GM21515 (cell line): ENCODE measurements at regions not wholly inside any gene's neighbourhood (a gene's known extent, or its start where the extent isn't known, plus 50 kb on each side); places are given as distances from the start of the nearest gene placed in this dataset.
A peak's percentile ranks its signal among the peaks of the same experiment; 100 is the strongest.

Source experiments
- ATAC-seq: cut with Tn5 transposase; IDR thresholded peaks from one replicate; pipeline ENCODE4 v1.9.1; 2021; ENCODE audit not compliant: unreplicated experiment

DNA sequence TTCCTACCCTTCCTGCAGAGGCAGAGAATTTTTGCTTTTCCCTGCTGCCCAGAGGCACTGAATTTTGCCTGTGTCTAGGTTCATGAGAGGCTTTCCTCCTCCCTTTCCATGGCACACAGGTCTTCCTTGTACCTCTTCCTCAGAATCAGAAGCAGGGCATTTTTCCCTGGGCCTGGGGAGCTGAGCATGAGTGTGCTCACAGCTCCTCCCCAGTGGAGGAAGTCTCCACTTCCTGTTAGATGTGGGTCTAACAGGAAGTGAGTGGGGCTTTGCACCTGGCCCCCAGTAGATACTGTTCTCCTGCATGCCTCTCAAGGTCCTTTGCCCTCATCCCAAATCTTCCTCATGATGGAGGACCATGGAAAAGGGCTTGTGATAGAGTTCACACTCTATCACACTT, 297.2 kb upstream of the FIGN start:
- ATAC-seq = no peak

DNA sequence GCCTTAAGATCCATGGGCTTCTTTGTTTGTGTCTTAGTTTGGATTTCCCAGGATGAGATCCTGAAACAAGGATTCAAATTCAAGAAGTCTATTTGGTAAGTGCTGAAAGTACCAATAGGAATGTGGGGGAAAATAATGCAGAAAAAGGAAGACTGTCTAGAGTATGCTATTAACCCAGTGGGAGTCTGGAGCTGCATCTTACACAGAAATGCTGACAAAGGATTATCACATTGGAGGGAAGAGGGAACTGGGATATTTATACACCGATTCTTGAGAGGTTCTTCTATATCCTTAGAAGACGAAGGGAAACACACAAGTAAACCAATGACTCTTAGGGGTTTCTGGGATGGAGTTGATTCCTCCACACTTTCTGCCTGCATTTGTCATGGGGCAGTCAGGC, 294.8 kb upstream of the FIGN start:
- no peak for ATAC-seq

GRCh38 chr2:164028814-164029534, 293.2 kb upstream of the FIGN start:
- no peak for ATAC-seq

DNA sequence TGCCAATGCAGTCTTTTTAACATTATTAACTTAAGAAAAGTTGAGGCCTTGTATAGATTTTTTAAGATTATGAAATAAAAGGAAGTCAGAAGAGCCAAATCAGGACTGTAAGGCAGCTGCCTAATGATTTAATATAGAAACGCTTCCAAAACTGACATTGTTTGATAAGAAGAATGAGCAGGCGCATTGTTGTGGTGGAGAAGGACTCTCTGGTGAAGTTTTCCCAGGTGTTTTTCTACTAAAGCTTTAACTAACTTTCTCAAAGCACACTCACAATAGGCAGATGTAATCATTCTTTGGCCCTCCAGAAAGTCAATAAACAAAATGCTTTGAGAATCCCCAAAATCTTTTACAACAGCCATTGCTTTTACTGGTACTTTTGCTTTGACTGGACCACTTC, 288.6 kb upstream of the FIGN start:
- ATAC-seq = no peak

DNA sequence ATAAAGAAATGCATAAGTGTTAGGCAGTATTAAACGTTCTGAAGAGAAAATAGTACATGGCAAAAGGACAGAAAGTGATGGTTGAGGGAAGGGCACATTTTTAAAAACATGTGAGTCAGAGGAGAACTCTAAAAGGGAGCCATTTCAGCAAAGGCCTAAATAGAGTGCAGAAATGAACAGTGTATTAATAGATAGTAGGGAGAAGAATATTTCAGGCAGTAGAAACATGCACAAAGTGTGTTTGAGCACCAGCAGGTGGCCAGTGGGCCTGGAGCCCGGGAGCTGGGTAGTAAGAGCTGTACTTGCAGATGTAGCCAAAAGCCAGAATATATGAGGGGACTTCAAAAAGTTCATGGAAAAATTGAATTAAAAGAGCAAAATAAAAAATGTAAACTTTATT, 288.1 kb upstream of the FIGN start:
- no peak for ATAC-seq

DNA sequence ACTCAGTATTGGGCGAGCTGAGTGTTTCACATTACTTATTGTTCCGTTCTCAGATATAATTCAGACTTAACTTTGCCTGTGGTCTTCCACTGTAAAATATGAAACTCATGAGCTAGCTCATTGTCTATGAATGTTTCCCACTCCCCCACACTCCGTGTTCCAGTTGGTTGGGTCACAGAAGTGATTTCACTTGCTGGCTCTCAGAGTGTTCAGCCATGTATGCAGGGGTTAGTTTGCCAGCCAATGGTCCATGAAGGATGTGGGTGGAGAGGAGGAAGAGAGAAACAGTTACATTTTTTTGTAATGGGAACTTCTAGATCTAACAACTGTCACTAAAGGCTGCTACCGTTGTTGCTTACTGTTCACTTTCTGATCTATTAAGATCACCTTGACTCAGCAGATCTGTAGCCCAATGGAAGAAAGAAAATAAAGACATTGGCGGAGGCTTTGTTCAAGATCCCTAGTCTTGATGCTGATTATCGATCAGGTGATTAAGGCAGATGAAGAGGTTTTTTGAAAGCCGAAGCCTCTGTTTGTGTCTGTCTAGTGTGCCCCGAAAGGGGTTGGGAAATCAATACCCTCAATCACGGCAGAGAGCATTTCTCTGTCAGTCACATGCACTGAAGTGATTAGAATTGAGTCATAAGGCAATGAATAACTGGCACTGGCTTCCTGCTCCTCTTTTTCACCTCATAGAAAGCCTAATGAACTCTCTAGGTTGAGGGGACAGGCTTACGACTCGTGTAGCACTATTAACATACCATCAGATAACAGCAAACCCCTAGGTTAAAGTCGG, 279.7 kb upstream of the FIGN start:
- ATAC-seq = peak; percentile 97

DNA sequence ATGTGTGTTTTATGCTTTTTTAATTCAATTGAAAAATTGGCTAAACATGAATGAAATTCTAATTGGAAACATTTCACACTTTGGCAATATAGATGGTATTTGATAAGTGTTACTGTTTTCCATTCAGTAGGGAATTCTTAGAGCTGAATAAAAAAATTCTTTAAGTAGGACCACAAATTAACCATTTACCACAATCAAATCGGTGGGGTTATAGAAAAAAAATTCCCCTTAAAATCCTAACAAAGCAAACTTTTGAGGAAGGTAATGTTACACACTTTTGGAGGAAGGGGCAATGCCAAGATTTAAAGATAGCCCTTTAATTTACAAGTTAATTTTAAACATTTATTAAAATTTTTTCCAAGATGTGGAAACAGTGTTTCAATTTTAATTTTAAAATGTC, 279.0 kb upstream of the FIGN start:
- ATAC-seq = no peak

DNA sequence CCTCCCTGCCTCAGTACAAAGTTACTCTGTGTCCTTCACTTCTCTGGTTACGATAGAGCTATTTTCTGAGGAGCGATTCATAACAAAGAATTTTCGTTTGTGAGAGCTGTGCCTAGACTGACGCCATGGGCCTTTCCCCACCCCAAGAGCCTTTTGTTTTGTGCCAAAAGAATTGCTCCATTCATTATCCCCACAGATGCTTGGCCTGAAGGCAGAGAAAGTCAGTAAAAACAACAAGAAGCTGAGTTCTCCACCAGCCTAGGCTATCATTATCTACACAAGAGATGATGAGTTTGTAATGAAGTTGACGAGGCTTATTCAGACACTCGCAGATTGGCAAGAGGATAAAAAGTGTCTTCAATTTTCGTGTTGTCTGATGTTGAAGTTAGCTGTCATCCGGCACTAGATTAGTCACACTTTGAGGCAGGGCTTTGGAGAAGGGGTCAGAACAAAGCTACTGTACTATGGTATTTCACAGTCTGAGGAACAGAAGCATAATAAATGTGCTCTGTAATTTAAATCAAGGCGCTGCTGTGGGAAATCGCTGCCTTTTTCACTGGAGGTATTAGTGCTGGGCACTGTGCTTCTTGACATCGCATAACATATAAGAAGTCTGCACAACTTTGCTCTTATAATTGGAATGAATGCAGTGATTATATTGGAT, 278.4 kb upstream of the FIGN start:
- ATAC-seq = no peak

- ATAC-seq = no peak
Observed at GRCh38 chr2:164012581-164012980, 276.8 kb upstream of the FIGN start.

DNA sequence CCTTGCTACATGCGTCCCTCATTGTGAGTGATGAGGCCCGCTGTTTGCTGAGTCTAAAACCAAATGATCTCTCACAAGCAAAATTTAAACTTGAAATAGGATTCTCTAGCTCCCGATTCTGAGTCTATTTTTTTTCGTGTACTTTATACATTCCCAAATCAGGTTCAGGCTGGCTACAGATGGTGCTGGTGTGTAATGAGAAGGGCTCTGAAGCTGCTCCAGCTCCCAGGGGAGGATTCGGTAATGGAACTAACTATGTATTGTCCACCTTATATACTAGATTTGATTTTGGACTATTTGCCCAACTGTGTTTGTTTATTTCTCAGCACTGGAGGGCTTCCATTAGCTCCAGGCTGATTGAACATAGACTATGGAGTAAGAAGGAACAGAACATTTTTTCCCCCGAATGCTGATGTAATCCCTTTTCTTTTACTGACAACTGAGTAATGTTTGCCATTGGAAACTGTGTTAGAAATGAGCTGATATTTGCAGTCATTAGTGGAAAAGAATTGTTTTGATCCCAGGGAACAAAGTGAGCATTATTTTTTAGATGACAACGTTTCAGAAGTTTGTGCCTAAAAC, 274.0 kb upstream of the FIGN start:
- no peak for ATAC-seq

- ATAC-seq = no peak
Observed at GRCh38 chr2:164008752-164009151, 272.9 kb upstream of the FIGN start.

DNA sequence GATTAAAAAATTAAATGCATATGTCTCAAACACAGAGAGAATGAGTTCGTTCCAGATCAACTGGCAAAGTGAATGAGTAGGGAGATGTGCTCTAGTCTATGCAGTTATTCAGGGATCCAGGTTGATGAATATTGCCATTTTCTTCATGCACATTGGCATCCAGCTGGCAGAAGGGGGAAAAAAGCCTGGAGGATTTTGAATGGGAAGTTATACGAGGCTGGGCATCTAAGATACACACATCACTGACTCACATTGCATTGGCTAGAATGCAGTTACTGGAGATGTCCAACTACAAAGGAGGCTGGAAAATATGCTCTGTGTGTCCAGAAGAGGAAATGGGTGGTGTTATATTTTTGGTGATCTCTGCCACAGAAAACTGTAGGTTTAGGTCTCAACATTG, 270.9 kb upstream of the FIGN start:
- no peak for ATAC-seq

GRCh38 chr2:164000176-164000575, 264.4 kb upstream of the FIGN start:
- ATAC-seq = no peak

- ATAC-seq = no peak
Observed at GRCh38 chr2:163997466-163997865, 261.7 kb upstream of the FIGN start.

DNA sequence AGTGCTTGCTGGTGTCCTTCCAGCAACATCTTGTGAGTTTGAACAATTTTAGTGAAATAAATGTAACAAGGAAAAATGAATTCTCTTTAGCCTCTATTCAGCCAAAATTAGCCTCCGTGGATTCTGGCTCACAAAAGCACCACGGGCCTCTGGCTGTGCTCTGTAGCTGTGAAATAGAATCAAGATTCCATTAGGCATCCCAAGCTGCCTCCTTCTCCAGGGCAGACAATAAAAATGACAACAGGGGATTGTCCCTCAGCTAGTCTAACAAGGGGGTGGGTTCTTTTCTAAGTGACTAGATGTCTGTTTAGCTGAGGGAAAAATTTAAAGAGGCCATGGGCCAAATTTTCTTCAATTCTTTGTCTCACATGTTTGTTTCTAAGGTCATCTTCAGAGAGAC, 254.7 kb upstream of the FIGN start:
- ATAC-seq = no peak

DNA sequence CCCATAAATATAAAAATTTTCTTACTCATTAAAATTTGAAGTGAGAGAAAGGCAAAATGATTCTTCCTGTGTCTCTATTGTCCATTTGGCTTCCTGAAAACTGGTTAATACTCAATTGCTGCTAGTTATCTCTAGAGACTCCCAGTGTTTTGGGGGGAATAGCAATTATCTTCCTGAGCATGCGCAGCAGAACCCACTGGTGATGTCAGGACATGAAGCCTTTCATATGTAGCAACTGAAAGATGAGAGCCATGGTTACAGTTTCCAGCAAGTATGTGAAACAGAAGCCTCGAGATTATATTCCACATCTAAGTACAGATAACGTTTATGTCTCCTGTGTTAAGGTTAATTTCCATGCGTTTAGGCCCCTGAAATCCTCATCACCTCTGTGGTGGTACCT, 254.3 kb upstream of the FIGN start:
- ATAC-seq = no peak

- no peak for ATAC-seq
Observed at GRCh38 chr2:163987175-163987940, 251.6 kb upstream of the FIGN start.

- ATAC-seq = no peak
Observed at GRCh38 chr2:163984986-163985385, 249.2 kb upstream of the FIGN start.

DNA sequence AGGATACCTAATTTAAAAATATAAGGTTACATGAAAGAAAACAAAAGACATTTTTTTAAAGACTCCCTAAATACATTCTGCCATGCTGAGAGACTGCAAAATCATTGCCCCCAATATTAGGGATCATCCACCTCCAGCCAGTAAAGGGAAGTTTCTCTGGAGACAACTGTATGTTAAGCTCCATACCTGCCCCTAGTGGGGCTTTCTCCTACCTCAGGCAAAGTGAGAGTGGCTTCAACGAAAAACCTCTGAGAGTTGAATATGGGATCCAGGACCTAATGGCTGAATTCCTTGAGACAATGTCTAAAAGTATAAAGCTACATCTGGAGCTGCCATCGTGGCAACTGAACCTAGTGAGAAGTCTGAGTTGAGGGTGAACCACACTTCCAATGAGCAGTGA, 248.1 kb upstream of the FIGN start:
- ATAC-seq = no peak

GRCh38 chr2:163982938-163983337, 247.1 kb upstream of the FIGN start:
- no peak for ATAC-seq

- ATAC-seq = no peak
Observed at GRCh38 chr2:163974766-163975165, 239.0 kb upstream of the FIGN start.
